PFSK-1 (cell line): ENCODE measurements at regions not wholly inside any gene's neighbourhood (a gene's known extent, or its start where the extent isn't known, plus 50 kb on each side); places are given as distances from the start of the nearest gene placed in this dataset.

Experiments
- FOXP2 ChIP-seq: optimal IDR thresholded peaks from 2 replicates; pipeline ENCODE3; 2011; ENCODE audit warnings: borderline replicate concordance, control low read depth, inconsistent platforms; ENCODE audit not compliant: insufficient read depth; ENCODE audit errors: extremely low read length, extremely low read depth
- POLR2AphosphoS5 ChIP-seq: IDR thresholded peaks from 2 replicates; pipeline ENCODE4 v1.6.1; 2012; ENCODE audit warnings: low read depth, mild to moderate bottlenecking, control low read depth, low read length, moderate library complexity
- REST ChIP-seq, 2 experiments: IDR thresholded peaks; 2 replicates each; pipeline versions ENCODE4 v1.6.1 to v1.8.0; 2011 to 2012; ENCODE audit warnings: low read depth in 2 of 2, low read length in 2 of 2, control low read depth in 1 of 2, inconsistent platforms in 1 of 2, mild to moderate bottlenecking in 1 of 2, moderate library complexity in 1 of 2; ENCODE audit not compliant: insufficient read depth in 1 of 2
- SIN3A ChIP-seq: IDR thresholded peaks from 2 replicates; pipeline ENCODE4 v1.6.1; 2012; ENCODE audit warnings: mild to moderate bottlenecking, low read length, moderate library complexity, borderline replicate concordance; ENCODE audit not compliant: insufficient read depth
- TAF1 ChIP-seq: IDR thresholded peaks from 2 replicates; pipeline ENCODE4 v1.6.1; 2012; ENCODE audit warnings: low read length, control low read depth, borderline replicate concordance; ENCODE audit not compliant: insufficient read depth

- no peak for TF ChIP-seq FOXP2
- TF ChIP-seq POLR2AphosphoS5 = no peak
- TF ChIP-seq TAF1 = no peak
- TF ChIP-seq SIN3A = no peak
- TF ChIP-seq REST (IDR thresholded peaks at IDR 0.05; ENCODE audit: insufficient read depth in 1 of 2, low read depth in 2 of 2, low read length in 2 of 2) = no peak
These were observed 263.8 kb upstream of the RPS6KA3 start for GRCh38 chrX:20530406-20530921.

GRCh38 chrX:20529711-20530110 lies 263.0 kb upstream of the RPS6KA3 start:
- TF ChIP-seq TAF1 (no peak), FOXP2 (no peak), SIN3A (no peak), REST (IDR thresholded peaks at IDR 0.05; ENCODE audit: insufficient read depth in 1 of 2, low read depth in 2 of 2, low read length in 2 of 2) (no peak), POLR2AphosphoS5 (no peak)

GRCh38 chrX:20529301-20529700 lies 262.6 kb upstream of the RPS6KA3 start:
- TF ChIP-seq SIN3A = no peak
- TF ChIP-seq TAF1 = no peak
- TF ChIP-seq FOXP2 = no peak
- no peak for TF ChIP-seq POLR2AphosphoS5

GRCh38 chrX:20527558-20528011 lies 260.9 kb upstream of the RPS6KA3 start:
- TF ChIP-seq FOXP2 (no peak), SIN3A (no peak), POLR2AphosphoS5 (no peak), REST (IDR thresholded peaks at IDR 0.05; ENCODE audit: insufficient read depth in 1 of 2, low read depth in 2 of 2, low read length in 2 of 2) (no peak), TAF1 (no peak)

- TF ChIP-seq SIN3A (no peak), REST (IDR thresholded peaks at IDR 0.05; ENCODE audit: insufficient read depth in 1 of 2, low read depth in 2 of 2, low read length in 2 of 2) (no peak), TAF1 (no peak), FOXP2 (no peak), POLR2AphosphoS5 (no peak)
These were observed 260.3 kb upstream of the RPS6KA3 start for GRCh38 chrX:20527041-20527440.
